Mesothelial cell of epicardium (in vitro differentiated cells): ENCODE measurements at regions not wholly inside any gene's neighbourhood (a gene's known extent, or its start where the extent isn't known, plus 50 kb on each side); places are given as distances from the start of the nearest gene placed in this dataset.

Experiments
- DNase-seq, 2 experiments: peaks; one replicate each; pipeline ENCODE4 v3.0.0; 2021; ENCODE audit warnings: low spot score in 2 of 2; ENCODE audit not compliant: unreplicated experiment in 2 of 2
- H3K27ac Mint-ChIP-seq: 2 replicates; pipeline ENCODE4 v1.8.0; 2021; ENCODE audit warnings: mixed read lengths
- H3K27me3 Mint-ChIP-seq: 2 replicates; pipeline ENCODE4 v1.8.0; 2021; ENCODE audit warnings: low read depth, mixed read lengths
- H3K36me3 Mint-ChIP-seq: 2 replicates; pipeline ENCODE4 v1.8.0; 2021; ENCODE audit warnings: mixed read lengths
- H3K4me1 Mint-ChIP-seq: 2 replicates; pipeline ENCODE4 v1.8.0; 2021; ENCODE audit warnings: mixed read lengths
- H3K4me3 Mint-ChIP-seq: 2 replicates; pipeline ENCODE4 v1.8.0; 2021; ENCODE audit warnings: mild to moderate bottlenecking, moderate library complexity, mixed read lengths
- H3K9me3 Mint-ChIP-seq: 2 replicates; pipeline ENCODE4 v1.8.0; 2021; ENCODE audit warnings: mixed read lengths
- TF ChIP-seq, protein P1 (sequence below): fragments of 200-600 bp; sonication (generic); IDR thresholded peaks from one replicate; pipeline ENCODE4 v1.5.0; 2021; ENCODE audit warnings: antibody characterized with exemption; ENCODE audit not compliant: unreplicated experiment

GRCh38 chr3:79824166-79824565, 56.4 kb upstream of the ROBO1 start:
- peaks cover 2% of the 10 kb centered on the region for H3K9me3 Mint-ChIP-seq
- no peaks in the 10 kb centered on the region for H3K27me3 Mint-ChIP-seq
- DNase-seq: no peak
- no peaks in the 10 kb centered on the region for H3K36me3 Mint-ChIP-seq
- TF ChIP-seq, protein P1, sequence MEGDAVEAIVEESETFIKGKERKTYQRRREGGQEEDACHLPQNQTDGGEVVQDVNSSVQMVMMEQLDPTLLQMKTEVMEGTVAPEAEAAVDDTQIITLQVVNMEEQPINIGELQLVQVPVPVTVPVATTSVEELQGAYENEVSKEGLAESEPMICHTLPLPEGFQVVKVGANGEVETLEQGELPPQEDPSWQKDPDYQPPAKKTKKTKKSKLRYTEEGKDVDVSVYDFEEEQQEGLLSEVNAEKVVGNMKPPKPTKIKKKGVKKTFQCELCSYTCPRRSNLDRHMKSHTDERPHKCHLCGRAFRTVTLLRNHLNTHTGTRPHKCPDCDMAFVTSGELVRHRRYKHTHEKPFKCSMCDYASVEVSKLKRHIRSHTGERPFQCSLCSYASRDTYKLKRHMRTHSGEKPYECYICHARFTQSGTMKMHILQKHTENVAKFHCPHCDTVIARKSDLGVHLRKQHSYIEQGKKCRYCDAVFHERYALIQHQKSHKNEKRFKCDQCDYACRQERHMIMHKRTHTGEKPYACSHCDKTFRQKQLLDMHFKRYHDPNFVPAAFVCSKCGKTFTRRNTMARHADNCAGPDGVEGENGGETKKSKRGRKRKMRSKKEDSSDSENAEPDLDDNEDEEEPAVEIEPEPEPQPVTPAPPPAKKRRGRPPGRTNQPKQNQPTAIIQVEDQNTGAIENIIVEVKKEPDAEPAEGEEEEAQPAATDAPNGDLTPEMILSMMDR: no peak
- H3K27ac Mint-ChIP-seq: no peak overlapping the region
- no peaks in the 10 kb centered on the region for H3K4me1 Mint-ChIP-seq
- H3K4me3 Mint-ChIP-seq: no peak overlapping the region

DNA sequence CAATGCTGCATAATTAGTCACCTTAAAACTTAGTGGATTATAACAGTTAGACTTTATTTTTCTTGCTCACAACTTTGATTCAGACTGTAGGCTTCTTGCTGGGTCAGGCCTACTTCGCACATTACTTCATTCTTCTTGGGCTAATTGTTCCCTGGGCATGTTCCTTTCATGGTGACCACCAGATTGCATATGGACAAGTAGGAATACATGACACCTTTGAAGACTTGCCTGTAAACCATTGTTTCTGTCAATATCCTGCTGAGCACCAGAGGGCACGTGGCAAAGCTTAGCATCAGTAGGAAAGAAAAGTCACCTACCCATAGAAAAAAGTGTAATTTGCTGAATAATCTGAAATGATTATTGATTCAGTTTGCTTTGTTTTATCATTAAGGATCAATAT, 54.3 kb upstream of the ROBO1 start:
- Mint-ChIP-seq H3K36me3 (no peaks in the 10 kb centered on the region), H3K4me3 (no peak overlapping the region), H3K27ac (no peak overlapping the region), H3K9me3 (peaks cover 12% of the 10 kb centered on the region), H3K27me3 (no peaks in the 10 kb centered on the region), H3K4me1 (no peaks in the 10 kb centered on the region)
- no peak for DNase-seq
- TF ChIP-seq, protein P1: no peak

GRCh38 chr3:79820089-79820488, 52.3 kb upstream of the ROBO1 start:
- no peaks in the 10 kb centered on the region for H3K27me3 Mint-ChIP-seq
- DNase-seq: no peak
- peaks cover 29% of the 10 kb centered on the region for H3K9me3 Mint-ChIP-seq
- TF ChIP-seq, protein P1: no peak
- no peak overlapping the region for H3K4me3 Mint-ChIP-seq
- H3K4me1 Mint-ChIP-seq: no peaks in the 10 kb centered on the region
- H3K27ac Mint-ChIP-seq: no peak overlapping the region
- H3K36me3 Mint-ChIP-seq: no peaks in the 10 kb centered on the region

DNA sequence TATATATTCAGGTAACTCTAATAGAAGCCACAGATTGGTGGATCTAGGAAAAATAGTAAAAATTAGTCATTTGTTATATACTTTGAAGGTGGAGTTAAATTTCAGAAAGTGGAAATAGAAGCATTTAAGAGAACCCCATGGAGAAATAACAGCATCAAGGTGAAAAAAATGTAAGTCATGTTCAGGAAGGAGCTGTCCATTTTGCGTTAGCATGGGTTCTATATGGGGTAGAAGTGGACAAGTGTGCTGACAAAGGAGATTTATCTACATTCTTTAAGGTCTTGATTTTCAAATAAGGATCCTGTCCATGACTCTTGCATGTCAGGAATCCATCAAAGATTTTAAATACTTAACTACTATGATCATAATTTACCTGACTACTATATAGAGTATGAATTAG, 50.2 kb upstream of the ROBO1 start:
- Mint-ChIP-seq H3K4me1 (no peaks in the 10 kb centered on the region), H3K9me3 (peaks cover 39% of the 10 kb centered on the region), H3K27ac (no peak overlapping the region), H3K27me3 (no peaks in the 10 kb centered on the region), H3K4me3 (no peak overlapping the region), H3K36me3 (no peaks in the 10 kb centered on the region)
- TF ChIP-seq, protein P1: no peak
- no peak for DNase-seq
